ENCODE measurements at regions not wholly inside any gene's neighbourhood (a gene's known extent, or its start where the extent isn't known, plus 50 kb on each side); places are given as distances from the start of the nearest gene placed in this dataset.
A peak's percentile ranks its signal among the peaks of the same experiment; 100 is the strongest.
"Not testable (repeated sequence)": the region's sequence is repeated elsewhere in the genome, so short reads cannot be mapped to it uniquely, and the experiment has no call there.

GRCh38 chr9:42326482-42326881 lies 143.0 kb downstream of the SPATA31A6 start:
- DNase-seq, result not testable (repeated sequence)

- not testable (repeated sequence) for DNase-seq
These were observed 151.9 kb downstream of the SPATA31A6 start for GRCh38 chr9:42335342-42335741.

- peak; percentile 55 for DNase-seq
These were observed 152.7 kb downstream of the SPATA31A6 start for GRCh38 chr9:42335984-42336657.

GRCh38 chr9:42338275-42338674 lies 154.8 kb downstream of the SPATA31A6 start:
- DNase-seq, result not testable (repeated sequence)

GRCh38 chr9:42339671-42340434 lies 156.4 kb downstream of the SPATA31A6 start:
- not testable (repeated sequence) for DNase-seq

GRCh38 chr9:42340435-42340723 lies 156.9 kb downstream of the SPATA31A6 start:
- not testable (repeated sequence) for DNase-seq

GRCh38 chr9:42341860-42342259 lies 158.4 kb downstream of the SPATA31A6 start:
- DNase-seq, result not testable (repeated sequence)

- not testable (repeated sequence) for DNase-seq
These were observed 158.8 kb downstream of the SPATA31A6 start for GRCh38 chr9:42342297-42342696.

GRCh38 chr9:42344508-42344907 lies 161.0 kb downstream of the SPATA31A6 start:
- not testable (repeated sequence) for DNase-seq

GRCh38 chr9:42346916-42347315 lies 163.5 kb downstream of the SPATA31A6 start:
- not testable (repeated sequence) for DNase-seq

- not testable (repeated sequence) for DNase-seq
These were observed 165.7 kb downstream of the SPATA31A6 start for GRCh38 chr9:42349181-42349580.

GRCh38 chr9:42350412-42350811 lies 167.0 kb downstream of the SPATA31A6 start:
- DNase-seq, result not testable (repeated sequence)

GRCh38 chr9:42357604-42358373 lies 174.3 kb downstream of the SPATA31A6 start:
- DNase-seq, result peak; percentile 34

GRCh38 chr9:42358626-42359247 lies 175.3 kb downstream of the SPATA31A6 start:
- DNase-seq, result peak; percentile 41

- DNase-seq, result not testable (repeated sequence)
These were observed 181.2 kb downstream of the SPATA31A6 start for GRCh38 chr9:42364410-42365243.

- not testable (repeated sequence) for DNase-seq
These were observed 181.9 kb downstream of the SPATA31A6 start for GRCh38 chr9:42365244-42365945.

- not testable (repeated sequence) for DNase-seq
These were observed 184.9 kb downstream of the SPATA31A6 start for GRCh38 chr9:42368279-42368881.

- DNase-seq, result not testable (repeated sequence)
These were observed 186.7 kb downstream of the SPATA31A6 start for GRCh38 chr9:42370172-42370571.

- DNase-seq, result not testable (repeated sequence)
These were observed 188.0 kb downstream of the SPATA31A6 start for GRCh38 chr9:42371417-42371816.

GRCh38 chr9:42377530-42378417 lies 194.3 kb downstream of the SPATA31A6 start:
- DNase-seq, result not testable (repeated sequence)

Data from retina (tissue), 1 donor.